ENCODE measurements at regions not wholly inside any gene's neighbourhood (a gene's known extent, or its start where the extent isn't known, plus 50 kb on each side); places are given as distances from the start of the nearest gene placed in this dataset.

DNA sequence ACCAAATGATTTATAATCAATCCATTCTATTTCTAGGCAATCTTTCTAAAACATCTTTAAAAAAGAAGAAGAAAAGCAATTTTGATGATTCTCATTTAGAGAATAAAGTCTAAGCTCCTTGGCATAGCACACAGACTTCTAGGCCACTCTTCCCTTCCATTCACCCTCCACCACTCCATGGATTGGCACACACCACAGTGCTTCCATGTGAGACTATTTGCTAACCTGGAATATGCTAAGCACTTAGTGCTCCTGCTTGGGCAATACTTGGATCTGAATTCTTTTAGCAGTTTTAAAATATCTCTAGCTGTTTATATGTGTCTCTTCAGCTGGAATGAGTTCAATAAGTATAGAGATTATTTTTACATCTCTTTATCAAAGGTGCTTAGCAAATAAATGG, 177.6 kb upstream of the FBXL7 start:
- no peak overlapping the region for H3K27ac ChIP-seq (ENCODE audit: control insufficient read depth, insufficient read depth, low read length)
- FAIRE-seq (no peak), DNase-seq (ENCODE audit: low read depth, low spot score) (no peak)
- no peak for TF ChIP-seq EZH2 (IDR thresholded peaks at IDR 0.05; ENCODE audit: low read length)
- TF ChIP-seq, protein P1, sequence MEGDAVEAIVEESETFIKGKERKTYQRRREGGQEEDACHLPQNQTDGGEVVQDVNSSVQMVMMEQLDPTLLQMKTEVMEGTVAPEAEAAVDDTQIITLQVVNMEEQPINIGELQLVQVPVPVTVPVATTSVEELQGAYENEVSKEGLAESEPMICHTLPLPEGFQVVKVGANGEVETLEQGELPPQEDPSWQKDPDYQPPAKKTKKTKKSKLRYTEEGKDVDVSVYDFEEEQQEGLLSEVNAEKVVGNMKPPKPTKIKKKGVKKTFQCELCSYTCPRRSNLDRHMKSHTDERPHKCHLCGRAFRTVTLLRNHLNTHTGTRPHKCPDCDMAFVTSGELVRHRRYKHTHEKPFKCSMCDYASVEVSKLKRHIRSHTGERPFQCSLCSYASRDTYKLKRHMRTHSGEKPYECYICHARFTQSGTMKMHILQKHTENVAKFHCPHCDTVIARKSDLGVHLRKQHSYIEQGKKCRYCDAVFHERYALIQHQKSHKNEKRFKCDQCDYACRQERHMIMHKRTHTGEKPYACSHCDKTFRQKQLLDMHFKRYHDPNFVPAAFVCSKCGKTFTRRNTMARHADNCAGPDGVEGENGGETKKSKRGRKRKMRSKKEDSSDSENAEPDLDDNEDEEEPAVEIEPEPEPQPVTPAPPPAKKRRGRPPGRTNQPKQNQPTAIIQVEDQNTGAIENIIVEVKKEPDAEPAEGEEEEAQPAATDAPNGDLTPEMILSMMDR (optimal IDR thresholded peaks at IDR 0.05 in 1 of 3, IDR thresholded peaks at IDR 0.05 in 1 of 3, conservative IDR thresholded peaks at IDR 0.05 in 1 of 3; ENCODE audit: extremely low read depth in 1 of 3, insufficient read depth in 2 of 3, low read length in 3 of 3): no peak
- no peak overlapping the region for H3K4me3 ChIP-seq (ENCODE audit: control insufficient read depth in 2 of 3, extremely low read depth in 1 of 3, insufficient read depth in 2 of 3, low read depth in 1 of 3, low read length in 3 of 3)
- no peak overlapping the region for H2AFZ ChIP-seq (ENCODE audit: control insufficient read depth, low read length)
- dilution Hi-C loops (cut with MboI; ENCODE audit: extremely low pct_ligation_motif_present, low sequenced_read_pairs): no loop called here
- no peaks in the 10 kb centered on the region for H3K79me2 ChIP-seq (ENCODE audit: control insufficient read depth, insufficient read depth, low read length)
- H3K9me1 ChIP-seq (ENCODE audit: control insufficient read depth, extremely low read depth, insufficient read depth, low read length): no peaks in the 10 kb centered on the region
- H3K9me3 ChIP-seq (ENCODE audit: control insufficient read depth, low read depth, low read length): no peaks in the 10 kb centered on the region
- no peaks in the 10 kb centered on the region for H3K27me3 ChIP-seq (ENCODE audit: control insufficient read depth, extremely low read depth, insufficient read depth, low read length)
- H3K36me3 ChIP-seq (ENCODE audit: control insufficient read depth in 2 of 2, extremely low read depth in 1 of 2, insufficient read depth in 2 of 2, low read length in 2 of 2): no peaks in the 10 kb centered on the region
- H4K20me1 ChIP-seq (ENCODE audit: control insufficient read depth, extremely low read depth, insufficient read depth, low read length): no peaks in the 10 kb centered on the region
- H3K4me1 ChIP-seq (ENCODE audit: control insufficient read depth, extremely low read depth, insufficient read depth, low read length): no peaks in the 10 kb centered on the region
- H3K9ac ChIP-seq (ENCODE audit: control insufficient read depth, extremely low read depth, insufficient read depth, low read length): no peak overlapping the region
- H3K4me2 ChIP-seq (ENCODE audit: control insufficient read depth, extremely low read depth, insufficient read depth, low read depth, low read length): no peak overlapping the region

- H3K79me2 ChIP-seq (ENCODE audit: control insufficient read depth, insufficient read depth, low read length): no peaks in the 10 kb centered on the region
- H3K27ac ChIP-seq (ENCODE audit: control insufficient read depth, insufficient read depth, low read length): no peak overlapping the region
- TF ChIP-seq EZH2 (IDR thresholded peaks at IDR 0.05; ENCODE audit: low read length): no peak
- TF ChIP-seq, protein P1 (optimal IDR thresholded peaks at IDR 0.05 in 1 of 3, IDR thresholded peaks at IDR 0.05 in 1 of 3, conservative IDR thresholded peaks at IDR 0.05 in 1 of 3; ENCODE audit: extremely low read depth in 1 of 3, insufficient read depth in 2 of 3, low read length in 3 of 3): no peak
- no peak overlapping the region for H2AFZ ChIP-seq (ENCODE audit: control insufficient read depth, low read length)
- H3K9me3 ChIP-seq (ENCODE audit: control insufficient read depth, low read depth, low read length): no peaks in the 10 kb centered on the region
- no peaks in the 10 kb centered on the region for H4K20me1 ChIP-seq (ENCODE audit: control insufficient read depth, extremely low read depth, insufficient read depth, low read length)
- no peak overlapping the region for H3K4me2 ChIP-seq (ENCODE audit: control insufficient read depth, extremely low read depth, insufficient read depth, low read depth, low read length)
- no peaks in the 10 kb centered on the region for H3K36me3 ChIP-seq (ENCODE audit: control insufficient read depth in 2 of 2, extremely low read depth in 1 of 2, insufficient read depth in 2 of 2, low read length in 2 of 2)
- dilution Hi-C loops (cut with MboI; ENCODE audit: extremely low pct_ligation_motif_present, low sequenced_read_pairs): no loop called here
- H3K9me1 ChIP-seq (ENCODE audit: control insufficient read depth, extremely low read depth, insufficient read depth, low read length): no peaks in the 10 kb centered on the region
- H3K4me3 ChIP-seq (ENCODE audit: control insufficient read depth in 2 of 3, extremely low read depth in 1 of 3, insufficient read depth in 2 of 3, low read depth in 1 of 3, low read length in 3 of 3): no peak overlapping the region
- no peak overlapping the region for H3K9ac ChIP-seq (ENCODE audit: control insufficient read depth, extremely low read depth, insufficient read depth, low read length)
- DNase-seq (ENCODE audit: low read depth, low spot score): no peak
- no peak for FAIRE-seq
- no peaks in the 10 kb centered on the region for H3K27me3 ChIP-seq (ENCODE audit: control insufficient read depth, extremely low read depth, insufficient read depth, low read length)
- H3K4me1 ChIP-seq (ENCODE audit: control insufficient read depth, extremely low read depth, insufficient read depth, low read length): no peaks in the 10 kb centered on the region
Measured at GRCh38 chr5:15321776-15322175, 178.2 kb upstream of the FBXL7 start.
